ENCODE measurements at regions not wholly inside any gene's neighbourhood (a gene's known extent, or its start where the extent isn't known, plus 50 kb on each side); places are given as distances from the start of the nearest gene placed in this dataset.

- in situ Hi-C loops (cut with MboI; ENCODE audit: low sequenced_read_pairs in 4 of 4), result no loop called here
- TF ChIP-seq POLR2A (IDR thresholded peaks at IDR 0.05), result no peak
- TF ChIP-seq CTCF (IDR thresholded peaks at IDR 0.05 in 4 of 5, conservative IDR thresholded peaks at IDR 0.05 in 1 of 5), result no peak
- ATAC-seq (no peak), DNase-seq (no peak)
- Histone ChIP-seq H3K9me3 (no peaks in the 10 kb centered on the region), H3K4me3 (no peak overlapping the region), H3K27me3 (no peaks in the 10 kb centered on the region), H3K4me1 (no peaks in the 10 kb centered on the region), H3K36me3 (no peaks in the 10 kb centered on the region), H3K27ac (no peak overlapping the region)
- intact Hi-C loops (cut with DNase I; ENCODE audit: low total_unique reads), result no loop called here
Observed at GRCh38 chr7:18116661-18117060, 89.0 kb upstream of the PRPS1L1 start.

- in situ Hi-C loops (cut with MboI; ENCODE audit: low sequenced_read_pairs in 4 of 4), result no loop called here
- DNase-seq (no peak), ATAC-seq (no peak)
- H3K27me3 ChIP-seq, result no peaks in the 10 kb centered on the region
- H3K4me1 ChIP-seq, result no peaks in the 10 kb centered on the region
- H3K4me3 ChIP-seq, result no peak overlapping the region
- intact Hi-C loops (cut with DNase I; ENCODE audit: low total_unique reads), result no loop called here
- H3K36me3 ChIP-seq, result no peaks in the 10 kb centered on the region
- no peaks in the 10 kb centered on the region for H3K9me3 ChIP-seq
- no peak overlapping the region for H3K27ac ChIP-seq
- no peak for TF ChIP-seq CTCF (IDR thresholded peaks at IDR 0.05 in 4 of 5, conservative IDR thresholded peaks at IDR 0.05 in 1 of 5)
- TF ChIP-seq POLR2A (IDR thresholded peaks at IDR 0.05), result no peak
Observed at GRCh38 chr7:18117482-18117881, 89.8 kb upstream of the PRPS1L1 start.

- in situ Hi-C loops (cut with MboI; ENCODE audit: low sequenced_read_pairs in 4 of 4), result no loop called here
- no peak overlapping the region for H3K27ac ChIP-seq
- ATAC-seq (no peak), DNase-seq (no peak)
- H3K36me3 ChIP-seq, result no peaks in the 10 kb centered on the region
- H3K27me3 ChIP-seq, result no peaks in the 10 kb centered on the region
- no peaks in the 10 kb centered on the region for H3K9me3 ChIP-seq
- TF ChIP-seq POLR2A (IDR thresholded peaks at IDR 0.05) (no peak), CTCF (IDR thresholded peaks at IDR 0.05 in 4 of 5, conservative IDR thresholded peaks at IDR 0.05 in 1 of 5) (no peak)
- H3K4me1 ChIP-seq, result no peaks in the 10 kb centered on the region
- intact Hi-C loops (cut with DNase I; ENCODE audit: low total_unique reads), result no loop called here
- H3K4me3 ChIP-seq, result no peak overlapping the region
Observed at GRCh38 chr7:18119985-18120384, 92.3 kb upstream of the PRPS1L1 start.

- H3K36me3 ChIP-seq, result no peaks in the 10 kb centered on the region
- no peak for ATAC-seq
- H3K27me3 ChIP-seq, result no peaks in the 10 kb centered on the region
- no peaks in the 10 kb centered on the region for H3K9me3 ChIP-seq
- intact Hi-C loops (cut with DNase I; ENCODE audit: low total_unique reads) (no loop called here), in situ Hi-C loops (cut with MboI; ENCODE audit: low sequenced_read_pairs in 4 of 4) (no loop called here)
- TF ChIP-seq CTCF (IDR thresholded peaks at IDR 0.05 in 4 of 5, conservative IDR thresholded peaks at IDR 0.05 in 1 of 5), result no peak
- TF ChIP-seq POLR2A (IDR thresholded peaks at IDR 0.05), result no peak
- DNase-seq, result no peak
- H3K4me3 ChIP-seq, result no peak overlapping the region
- H3K4me1 ChIP-seq, result no peaks in the 10 kb centered on the region
- H3K27ac ChIP-seq, result no peak overlapping the region
Observed at GRCh38 chr7:18123508-18124239, 96.0 kb upstream of the PRPS1L1 start.

GRCh38 chr7:18125476-18125875 is 97.8 kb upstream of the PRPS1L1 start:
- intact Hi-C loops (cut with DNase I; ENCODE audit: low total_unique reads) (no loop called here), in situ Hi-C loops (cut with MboI; ENCODE audit: low sequenced_read_pairs in 4 of 4) (no loop called here)
- Histone ChIP-seq H3K27ac (no peak overlapping the region), H3K27me3 (no peaks in the 10 kb centered on the region), H3K4me3 (no peak overlapping the region), H3K36me3 (no peaks in the 10 kb centered on the region), H3K4me1 (no peaks in the 10 kb centered on the region), H3K9me3 (no peaks in the 10 kb centered on the region)
- no peak for DNase-seq
- no peak for TF ChIP-seq POLR2A (IDR thresholded peaks at IDR 0.05)
- TF ChIP-seq CTCF (IDR thresholded peaks at IDR 0.05 in 4 of 5, conservative IDR thresholded peaks at IDR 0.05 in 1 of 5), result no peak
- no peak for ATAC-seq

Data from gastrocnemius medialis (tissue), 4 donors.